SK-N-SH (cell line): ENCODE measurements at regions not wholly inside any gene's neighbourhood (a gene's known extent, or its start where the extent isn't known, plus 50 kb on each side); places are given as distances from the start of the nearest gene placed in this dataset.

Experiments
- EP300 ChIP-seq, 2 experiments: IDR thresholded peaks; 2 replicates each; pipeline versions ENCODE4 v1.4.0 to v1.6.1; 2012; ENCODE audit warnings: borderline replicate concordance in 1 of 2, low read depth in 1 of 2, low read length in 1 of 2
- YY1 ChIP-seq: IDR thresholded peaks from 2 replicates; pipeline ENCODE4 v1.4.0; 2012; ENCODE audit warnings: low read depth, mild to moderate bottlenecking

DNA sequence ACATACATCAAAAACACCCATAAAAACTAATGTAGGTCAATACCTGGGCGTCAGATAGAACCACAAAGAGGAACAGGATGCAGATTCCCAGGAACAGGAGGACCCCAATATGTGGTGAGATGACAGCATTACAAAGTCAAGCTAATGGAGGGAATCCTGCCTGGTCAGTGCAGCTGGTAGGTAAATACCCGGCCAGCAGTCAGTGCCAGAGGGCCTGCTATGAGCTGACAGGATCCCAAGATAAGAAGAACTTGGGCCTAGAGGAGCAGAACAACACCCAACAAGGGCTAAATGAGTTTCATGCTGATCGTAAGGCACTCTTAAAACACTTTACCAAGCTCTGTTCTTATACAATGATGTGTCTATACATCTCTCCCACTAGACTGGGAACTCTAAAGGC is 61.2 kb upstream of the KCNMB2 start:
- no peak for TF ChIP-seq EP300 (IDR thresholded peaks at IDR 0.05; ENCODE audit: borderline replicate concordance in 1 of 2, low read depth in 1 of 2, low read length in 1 of 2)
- no peak for TF ChIP-seq YY1
